Neural cell (in vitro differentiated cells): ENCODE measurements at regions not wholly inside any gene's neighbourhood (a gene's known extent, or its start where the extent isn't known, plus 50 kb on each side); places are given as distances from the start of the nearest gene placed in this dataset.

ENCODE experiments used
- H2AFZ ChIP-seq: fragments of 200-600, 300-800 bp; sonication (generic), shearing (Covaris generic); 2 replicates; pipeline ENCODE4 v1.6.0; 2014; ENCODE audit warnings: low read depth, mild to moderate bottlenecking, antibody characterized with exemption, low read length, moderate library complexity
- H3F3A ChIP-seq: fragments of 200-600 bp; shearing (Covaris generic); 2 replicates; pipeline ENCODE4 v1.6.1; 2016; ENCODE audit warnings: mild to moderate bottlenecking, moderate library complexity, mixed read lengths, antibody characterized with exemption, low read length; ENCODE audit not compliant: insufficient read depth, poor library complexity, severe bottlenecking
- H3K27ac ChIP-seq: fragments of 200-600, 300-800 bp; sonication (generic), shearing (Covaris generic); 2 replicates; pipeline ENCODE4 v1.5.1; 2014; ENCODE audit warnings: mild to moderate bottlenecking, low read length, moderate library complexity
- H3K27me3 ChIP-seq: fragments of 300-800, 200-600 bp; sonication (generic), shearing (Covaris generic); 2 replicates; pipeline ENCODE4 v1.6.0; 2014; ENCODE audit warnings: mild to moderate bottlenecking, low read depth, low read length, moderate library complexity; ENCODE audit not compliant: insufficient read depth
- H3K36me3 ChIP-seq: fragments of 300-800, 200-600 bp; sonication (generic), shearing (Covaris generic); 2 replicates; pipeline ENCODE4 v1.5.1; 2014; ENCODE audit warnings: mild to moderate bottlenecking, antibody characterized with exemption, low read length, moderate library complexity; ENCODE audit not compliant: insufficient read depth
- H3K4me2 ChIP-seq: fragments of 300-800, 200-600 bp; sonication (generic), shearing (Covaris generic); 2 replicates; pipeline ENCODE4 v1.6.0; 2014; ENCODE audit warnings: mild to moderate bottlenecking, low read length
- H3K4me3 ChIP-seq: fragments of 300-800, 200-600 bp; sonication (generic), shearing (Covaris generic); 2 replicates; pipeline ENCODE4 v1.5.1; 2014; ENCODE audit warnings: mild to moderate bottlenecking, low read length, moderate library complexity
- H3K79me2 ChIP-seq: fragments of 200-600 bp; shearing (Covaris generic); replicated peaks from 2 replicates; pipeline ENCODE4 v1.6.0; 2014; ENCODE audit warnings: mild to moderate bottlenecking, low read length, moderate library complexity; ENCODE audit not compliant: insufficient read depth
- H3K9ac ChIP-seq: fragments of 300-800, 200-600 bp; sonication (generic), shearing (Covaris generic); 2 replicates; pipeline ENCODE4 v1.6.1; 2016; ENCODE audit warnings: mild to moderate bottlenecking, low read length, mixed read lengths
- H3K9me2 ChIP-seq: fragments of 200-600 bp; shearing (Covaris generic); 2 replicates; pipeline ENCODE4 v1.6.1; 2016; ENCODE audit warnings: mild to moderate bottlenecking, low read length, mixed read lengths; ENCODE audit not compliant: insufficient read depth
- H3K9me3 ChIP-seq: fragments of 200-600, 300-800 bp; sonication (generic), shearing (Covaris generic); 2 replicates; pipeline ENCODE4 v1.6.1; 2016; ENCODE audit warnings: mild to moderate bottlenecking, mixed run types, low read length, moderate library complexity, mixed read lengths
- H4K20me1 ChIP-seq: fragments of 200-600 bp; shearing (Covaris generic); 2 replicates; pipeline ENCODE4 v1.6.1; 2016; ENCODE audit warnings: mild to moderate bottlenecking, mixed run types; ENCODE audit not compliant: insufficient read depth
- EP300 ChIP-seq: fragments of 450-650 bp; conservative IDR thresholded peaks from 2 replicates; pipeline ENCODE4 v1.6.1; 2014; ENCODE audit warnings: antibody characterized with exemption, mild to moderate bottlenecking, moderate library complexity; ENCODE audit not compliant: poor library complexity, severe bottlenecking
- EZH2 ChIP-seq: fragments of 200-600, 300-800 bp; shearing (Covaris generic), sonication (generic); IDR thresholded peaks from 2 replicates; pipeline ENCODE4 v1.6.1; 2014; ENCODE audit warnings: antibody characterized with exemption, low read length, borderline replicate concordance, mild to moderate bottlenecking; ENCODE audit not compliant: insufficient read depth, poor library complexity, severe bottlenecking
- MXI1 ChIP-seq: fragments of 450-650 bp; conservative IDR thresholded peaks from 2 replicates; pipeline ENCODE4 v1.6.1; 2014; ENCODE audit warnings: antibody characterized with exemption, mild to moderate bottlenecking; ENCODE audit not compliant: poor library complexity, severe bottlenecking
- POLR2AphosphoS5 ChIP-seq: IDR thresholded peaks from 2 replicates; pipeline ENCODE4 v1.6.1; 2012
- RAD21 ChIP-seq: fragments of 450-650 bp; conservative IDR thresholded peaks from 2 replicates; pipeline ENCODE4 v1.6.1; 2014; ENCODE audit warnings: antibody characterized with exemption, mild to moderate bottlenecking, moderate library complexity
- SMC3 ChIP-seq: fragments of 450-650 bp; conservative IDR thresholded peaks from 2 replicates; pipeline ENCODE4 v1.6.1; 2014; ENCODE audit warnings: antibody characterized with exemption, mild to moderate bottlenecking, moderate library complexity; ENCODE audit not compliant: poor library complexity
- TAF1 ChIP-seq: IDR thresholded peaks from 2 replicates; pipeline ENCODE4 v1.6.1; 2012; ENCODE audit warnings: low read depth
- TF ChIP-seq, protein P1 (sequence below): IDR thresholded peaks from 2 replicates; pipeline ENCODE4 v1.6.1; 2012; ENCODE audit warnings: borderline replicate concordance
- TF ChIP-seq, protein P2 (sequence below): fragments of 450-650 bp; IDR thresholded peaks from 2 replicates; pipeline ENCODE4 v1.5.1; 2014; ENCODE audit warnings: antibody characterized with exemption, mild to moderate bottlenecking, moderate library complexity; ENCODE audit not compliant: poor library complexity, severe bottlenecking

DNA sequence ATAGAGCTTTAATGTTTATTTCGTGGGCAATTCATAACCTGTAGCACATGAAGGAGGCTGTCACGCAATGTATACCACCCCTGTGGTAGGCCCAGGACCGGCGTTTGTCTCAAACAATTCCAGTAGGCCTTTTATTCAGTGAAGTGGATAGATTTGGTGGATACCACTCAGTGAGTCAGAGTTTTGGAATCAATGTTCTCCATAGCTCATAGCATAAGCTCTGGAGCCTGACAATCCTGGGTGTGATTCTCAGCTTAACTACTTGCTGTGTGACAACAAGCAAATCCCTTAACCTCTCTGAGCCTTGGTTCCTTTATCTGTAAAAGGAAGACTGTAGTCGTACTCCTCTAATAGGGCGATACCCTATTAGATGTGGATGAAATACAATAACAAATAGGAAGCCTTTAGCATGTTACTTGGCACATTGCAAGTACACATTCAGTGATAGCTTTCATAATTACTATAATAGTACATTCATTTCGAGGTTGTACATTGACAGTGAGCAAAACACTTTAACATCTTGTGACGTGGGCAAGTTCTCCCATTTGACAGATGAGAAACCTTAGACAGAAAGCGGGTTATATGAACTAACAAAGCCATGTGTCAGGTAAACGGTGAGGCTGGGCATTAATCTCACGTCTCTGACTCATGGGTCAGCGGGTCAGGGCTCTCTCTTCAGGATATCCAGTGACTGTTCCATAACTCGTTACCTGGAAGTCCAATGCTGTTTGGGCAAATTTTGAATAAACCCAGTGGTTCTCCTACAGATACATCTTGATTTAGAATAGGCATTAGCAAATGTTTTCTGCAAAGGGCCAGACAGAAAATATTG is 130.8 kb downstream of the C9orf152 start:
- no peak overlapping the region for H3K9ac ChIP-seq
- H3K4me2 ChIP-seq, result no peak overlapping the region
- no peaks in the 10 kb centered on the region for H3K9me3 ChIP-seq
- no peak overlapping the region for H2AFZ ChIP-seq
- H3K9me2 ChIP-seq, result no peaks in the 10 kb centered on the region
- H3F3A ChIP-seq, result no peaks in the 10 kb centered on the region
- H3K27me3 ChIP-seq, result no peaks in the 10 kb centered on the region
- TF ChIP-seq EP300 (no peak), EZH2 (no peak), RAD21 (no peak), SMC3 (no peak)
- TF ChIP-seq, protein P1, sequence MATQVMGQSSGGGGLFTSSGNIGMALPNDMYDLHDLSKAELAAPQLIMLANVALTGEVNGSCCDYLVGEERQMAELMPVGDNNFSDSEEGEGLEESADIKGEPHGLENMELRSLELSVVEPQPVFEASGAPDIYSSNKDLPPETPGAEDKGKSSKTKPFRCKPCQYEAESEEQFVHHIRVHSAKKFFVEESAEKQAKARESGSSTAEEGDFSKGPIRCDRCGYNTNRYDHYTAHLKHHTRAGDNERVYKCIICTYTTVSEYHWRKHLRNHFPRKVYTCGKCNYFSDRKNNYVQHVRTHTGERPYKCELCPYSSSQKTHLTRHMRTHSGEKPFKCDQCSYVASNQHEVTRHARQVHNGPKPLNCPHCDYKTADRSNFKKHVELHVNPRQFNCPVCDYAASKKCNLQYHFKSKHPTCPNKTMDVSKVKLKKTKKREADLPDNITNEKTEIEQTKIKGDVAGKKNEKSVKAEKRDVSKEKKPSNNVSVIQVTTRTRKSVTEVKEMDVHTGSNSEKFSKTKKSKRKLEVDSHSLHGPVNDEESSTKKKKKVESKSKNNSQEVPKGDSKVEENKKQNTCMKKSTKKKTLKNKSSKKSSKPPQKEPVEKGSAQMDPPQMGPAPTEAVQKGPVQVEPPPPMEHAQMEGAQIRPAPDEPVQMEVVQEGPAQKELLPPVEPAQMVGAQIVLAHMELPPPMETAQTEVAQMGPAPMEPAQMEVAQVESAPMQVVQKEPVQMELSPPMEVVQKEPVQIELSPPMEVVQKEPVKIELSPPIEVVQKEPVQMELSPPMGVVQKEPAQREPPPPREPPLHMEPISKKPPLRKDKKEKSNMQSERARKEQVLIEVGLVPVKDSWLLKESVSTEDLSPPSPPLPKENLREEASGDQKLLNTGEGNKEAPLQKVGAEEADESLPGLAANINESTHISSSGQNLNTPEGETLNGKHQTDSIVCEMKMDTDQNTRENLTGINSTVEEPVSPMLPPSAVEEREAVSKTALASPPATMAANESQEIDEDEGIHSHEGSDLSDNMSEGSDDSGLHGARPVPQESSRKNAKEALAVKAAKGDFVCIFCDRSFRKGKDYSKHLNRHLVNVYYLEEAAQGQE, result no peak
- no peak overlapping the region for H3K27ac ChIP-seq
- H3K36me3 ChIP-seq, result no peaks in the 10 kb centered on the region
- H3K4me3 ChIP-seq, result no peak overlapping the region
- H4K20me1 ChIP-seq, result no peaks in the 10 kb centered on the region
- H3K79me2 ChIP-seq, result no peaks in the 10 kb centered on the region

DNA sequence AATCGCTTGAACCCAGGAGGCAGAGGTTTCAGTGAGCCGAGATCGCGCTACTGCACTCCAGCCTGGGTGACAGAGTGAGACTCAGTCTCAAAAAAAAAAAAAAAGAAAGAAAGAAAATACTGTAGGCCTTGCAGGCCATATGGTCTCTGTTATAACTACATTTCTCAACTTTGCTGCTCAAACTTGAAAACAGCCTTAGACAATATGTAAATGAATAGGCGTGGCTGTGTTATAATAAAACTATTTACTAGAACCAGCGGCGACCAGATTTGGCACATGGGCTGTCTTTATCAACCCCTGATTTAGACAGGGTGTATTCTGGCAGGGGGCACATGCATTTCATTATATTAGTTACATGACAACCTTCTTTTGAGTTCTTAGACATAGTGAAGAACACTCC is 130.0 kb downstream of the C9orf152 start:
- no peak overlapping the region for H3K27ac ChIP-seq
- H3K9ac ChIP-seq, result no peak overlapping the region
- H3K4me3 ChIP-seq, result no peak overlapping the region
- no peaks in the 10 kb centered on the region for H3K9me3 ChIP-seq
- H3K9me2 ChIP-seq, result no peaks in the 10 kb centered on the region
- no peak for TF ChIP-seq TAF1
- no peak for TF ChIP-seq EP300
- TF ChIP-seq EZH2, result no peak
- TF ChIP-seq, protein P1, result no peak
- TF ChIP-seq, protein P2, sequence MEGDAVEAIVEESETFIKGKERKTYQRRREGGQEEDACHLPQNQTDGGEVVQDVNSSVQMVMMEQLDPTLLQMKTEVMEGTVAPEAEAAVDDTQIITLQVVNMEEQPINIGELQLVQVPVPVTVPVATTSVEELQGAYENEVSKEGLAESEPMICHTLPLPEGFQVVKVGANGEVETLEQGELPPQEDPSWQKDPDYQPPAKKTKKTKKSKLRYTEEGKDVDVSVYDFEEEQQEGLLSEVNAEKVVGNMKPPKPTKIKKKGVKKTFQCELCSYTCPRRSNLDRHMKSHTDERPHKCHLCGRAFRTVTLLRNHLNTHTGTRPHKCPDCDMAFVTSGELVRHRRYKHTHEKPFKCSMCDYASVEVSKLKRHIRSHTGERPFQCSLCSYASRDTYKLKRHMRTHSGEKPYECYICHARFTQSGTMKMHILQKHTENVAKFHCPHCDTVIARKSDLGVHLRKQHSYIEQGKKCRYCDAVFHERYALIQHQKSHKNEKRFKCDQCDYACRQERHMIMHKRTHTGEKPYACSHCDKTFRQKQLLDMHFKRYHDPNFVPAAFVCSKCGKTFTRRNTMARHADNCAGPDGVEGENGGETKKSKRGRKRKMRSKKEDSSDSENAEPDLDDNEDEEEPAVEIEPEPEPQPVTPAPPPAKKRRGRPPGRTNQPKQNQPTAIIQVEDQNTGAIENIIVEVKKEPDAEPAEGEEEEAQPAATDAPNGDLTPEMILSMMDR, result no peak
- TF ChIP-seq SMC3, result no peak
- TF ChIP-seq RAD21, result no peak
- no peak for TF ChIP-seq POLR2AphosphoS5
- TF ChIP-seq MXI1, result no peak
- H3K4me2 ChIP-seq, result no peak overlapping the region
- no peaks in the 10 kb centered on the region for H3F3A ChIP-seq
- no peaks in the 10 kb centered on the region for H3K36me3 ChIP-seq
- no peaks in the 10 kb centered on the region for H3K79me2 ChIP-seq
- no peaks in the 10 kb centered on the region for H3K27me3 ChIP-seq
- H2AFZ ChIP-seq, result no peak overlapping the region
- no peaks in the 10 kb centered on the region for H4K20me1 ChIP-seq
